Smooth muscle cell (in vitro differentiated cells): ENCODE measurements at regions not wholly inside any gene's neighbourhood (a gene's known extent, or its start where the extent isn't known, plus 50 kb on each side); places are given as distances from the start of the nearest gene placed in this dataset.

Source experiments
- DNase-seq: peaks from one replicate; lab custom pipeline; 2025; ENCODE audit not compliant: unreplicated experiment; lab: John Stamatoyannopoulos, UW
- H2AFZ ChIP-seq: fragments of 200-600 bp; sonication (generic); 2 replicates; pipeline ENCODE4 v1.6.0; 2016; ENCODE audit warnings: antibody characterized with exemption, low read depth, mild to moderate bottlenecking
- H3F3A ChIP-seq: fragments of 200-600 bp; sonication (generic); 2 replicates; pipeline ENCODE4 v1.6.0; 2017; ENCODE audit warnings: antibody characterized with exemption, low read depth
- H3K27ac ChIP-seq: fragments of 200-600 bp; sonication (generic); 2 replicates; pipeline ENCODE4 v1.5.1; 2016; ENCODE audit warnings: low read depth, mild to moderate bottlenecking
- H3K27me3 ChIP-seq: fragments of 200-600 bp; sonication (generic); 2 replicates; pipeline ENCODE4 v1.6.1; 2016; ENCODE audit warnings: low read depth, mild to moderate bottlenecking
- H3K36me3 ChIP-seq: fragments of 200-600 bp; sonication (generic); 2 replicates; pipeline ENCODE4 v1.5.1; 2016; ENCODE audit warnings: low read depth
- H3K4me1 ChIP-seq: fragments of 200-600 bp; sonication (generic); 2 replicates; pipeline ENCODE4 v1.5.1; 2016; ENCODE audit warnings: low read depth
- H3K4me2 ChIP-seq: fragments of 200-600 bp; sonication (generic); 2 replicates; pipeline ENCODE4 v1.6.0; 2016; ENCODE audit warnings: mild to moderate bottlenecking
- H3K4me3 ChIP-seq: fragments of 200-600 bp; sonication (generic); 2 replicates; pipeline ENCODE4 v1.5.1; 2016; ENCODE audit warnings: mild to moderate bottlenecking
- H3K79me2 ChIP-seq: fragments of 200-600 bp; sonication (generic); 2 replicates; pipeline ENCODE4 v1.6.0; 2016; ENCODE audit warnings: low read depth, mild to moderate bottlenecking
- H3K9ac ChIP-seq: fragments of 200-600 bp; sonication (generic); 2 replicates; pipeline ENCODE4 v1.6.0; 2016; ENCODE audit warnings: low read depth
- H3K9me3 ChIP-seq: fragments of 200-600 bp; sonication (generic); replicated peaks from 2 replicates; pipeline ENCODE4 v1.5.1; 2016; ENCODE audit warnings: low read depth
- H4K20me1 ChIP-seq: fragments of 200-600 bp; sonication (generic); 2 replicates; pipeline ENCODE4 v1.6.0; 2016; ENCODE audit warnings: low read depth
- WGBS: methylation state at CpG from one replicate; pipeline ENCODE4 v1.1.7; 2016; ENCODE audit warnings: low lambda C conversion rate; 5-methylcytosine and 5-hydroxymethylcytosine counted together
- TF ChIP-seq, protein P1 (sequence below): fragments of 200-600 bp; sonication (generic); IDR thresholded peaks from 2 replicates; pipeline ENCODE4 v1.5.1; 2017; ENCODE audit warnings: borderline replicate concordance, mild to moderate bottlenecking, antibody characterized with exemption; ENCODE audit not compliant: insufficient read depth, poor library complexity, severe bottlenecking

DNA sequence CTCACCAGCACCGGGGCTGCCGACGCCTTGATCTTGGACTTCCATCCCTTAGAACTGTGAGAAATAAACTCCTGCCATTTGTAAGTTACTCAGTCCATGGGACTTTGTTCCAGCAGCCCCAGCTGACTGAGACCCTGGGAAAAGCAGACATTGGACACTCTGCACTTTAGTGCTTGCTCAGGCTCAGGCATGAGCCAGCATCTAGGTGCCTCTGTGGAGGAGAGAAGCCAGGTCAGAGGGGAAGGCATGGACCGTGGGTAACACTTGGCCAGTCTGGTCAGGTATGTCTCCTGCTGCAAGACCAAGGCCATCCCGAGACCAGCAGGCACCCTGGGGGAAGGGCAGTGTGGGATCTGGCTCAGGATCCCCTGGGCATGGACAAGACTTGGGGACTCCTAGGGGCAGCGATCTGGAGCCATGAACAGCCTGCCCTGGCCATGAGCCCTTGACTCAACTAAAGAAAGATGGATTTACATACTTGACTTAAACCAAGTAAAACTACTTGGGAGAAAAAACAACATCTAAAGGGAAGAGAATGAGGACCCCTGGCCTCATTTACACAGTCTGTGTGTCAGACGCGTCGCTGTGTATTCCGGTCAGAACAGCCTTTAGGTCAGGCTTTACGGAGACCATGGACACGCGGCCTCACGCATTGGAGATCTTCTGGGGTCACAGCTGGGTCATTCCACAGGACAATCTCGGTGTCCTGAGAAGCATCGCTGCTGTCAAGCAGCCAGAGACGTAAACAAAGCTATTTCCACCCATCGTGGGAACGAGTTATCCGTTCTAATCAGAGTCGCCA is 497.1 kb downstream of the BRD1 start:
- H3K36me3 ChIP-seq: no peaks in the 10 kb centered on the region
- no peaks in the 10 kb centered on the region for H3K79me2 ChIP-seq
- H3K4me3 ChIP-seq: no peak overlapping the region
- 90% methylated on average over 21 of the region's 21 CpGs for WGBS
- peaks cover 2% of the 10 kb centered on the region for H3K27me3 ChIP-seq
- TF ChIP-seq, protein P1, sequence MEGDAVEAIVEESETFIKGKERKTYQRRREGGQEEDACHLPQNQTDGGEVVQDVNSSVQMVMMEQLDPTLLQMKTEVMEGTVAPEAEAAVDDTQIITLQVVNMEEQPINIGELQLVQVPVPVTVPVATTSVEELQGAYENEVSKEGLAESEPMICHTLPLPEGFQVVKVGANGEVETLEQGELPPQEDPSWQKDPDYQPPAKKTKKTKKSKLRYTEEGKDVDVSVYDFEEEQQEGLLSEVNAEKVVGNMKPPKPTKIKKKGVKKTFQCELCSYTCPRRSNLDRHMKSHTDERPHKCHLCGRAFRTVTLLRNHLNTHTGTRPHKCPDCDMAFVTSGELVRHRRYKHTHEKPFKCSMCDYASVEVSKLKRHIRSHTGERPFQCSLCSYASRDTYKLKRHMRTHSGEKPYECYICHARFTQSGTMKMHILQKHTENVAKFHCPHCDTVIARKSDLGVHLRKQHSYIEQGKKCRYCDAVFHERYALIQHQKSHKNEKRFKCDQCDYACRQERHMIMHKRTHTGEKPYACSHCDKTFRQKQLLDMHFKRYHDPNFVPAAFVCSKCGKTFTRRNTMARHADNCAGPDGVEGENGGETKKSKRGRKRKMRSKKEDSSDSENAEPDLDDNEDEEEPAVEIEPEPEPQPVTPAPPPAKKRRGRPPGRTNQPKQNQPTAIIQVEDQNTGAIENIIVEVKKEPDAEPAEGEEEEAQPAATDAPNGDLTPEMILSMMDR: no peak
- no peaks in the 10 kb centered on the region for H4K20me1 ChIP-seq
- DNase-seq: no peak
- no peak overlapping the region for H3K9ac ChIP-seq
- H3K4me1 ChIP-seq: no peaks in the 10 kb centered on the region
- H3K9me3 ChIP-seq: no peaks in the 10 kb centered on the region
- H3F3A ChIP-seq: no peaks in the 10 kb centered on the region
- no peak overlapping the region for H3K27ac ChIP-seq
- H2AFZ ChIP-seq: no peak overlapping the region
- no peak overlapping the region for H3K4me2 ChIP-seq

DNA sequence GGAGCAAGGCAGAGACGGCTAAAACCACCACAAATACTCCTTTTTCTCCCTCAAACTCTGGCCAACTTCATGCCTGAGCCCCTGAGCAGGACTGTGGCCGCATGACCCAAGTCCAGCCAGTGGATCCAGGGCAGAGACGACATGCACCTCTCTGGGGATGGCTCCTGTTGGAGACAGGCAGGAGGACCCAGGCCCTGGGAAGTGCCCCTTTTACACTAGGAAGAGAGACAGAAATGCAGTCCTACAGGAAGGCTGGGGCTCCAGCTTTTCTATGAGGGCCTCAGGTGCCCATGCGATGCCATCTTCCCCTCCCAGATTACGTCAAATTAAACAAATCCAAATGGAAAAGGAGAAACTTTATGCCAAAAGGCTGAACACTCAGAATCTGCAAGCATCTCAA is 498.0 kb downstream of the BRD1 start:
- Histone ChIP-seq H3K27ac (no peak overlapping the region), H3K27me3 (peaks cover 2% of the 10 kb centered on the region), H2AFZ (no peak overlapping the region), H3F3A (no peaks in the 10 kb centered on the region), H3K4me3 (no peak overlapping the region), H3K9ac (no peak overlapping the region), H3K4me1 (no peaks in the 10 kb centered on the region), H3K79me2 (no peaks in the 10 kb centered on the region), H3K4me2 (no peak overlapping the region), H4K20me1 (no peaks in the 10 kb centered on the region), H3K9me3 (no peaks in the 10 kb centered on the region), H3K36me3 (no peaks in the 10 kb centered on the region)
- 86% methylated on average over 5 of the region's 5 CpGs for WGBS
- TF ChIP-seq, protein P1: no peak
- no peak for DNase-seq

DNA sequence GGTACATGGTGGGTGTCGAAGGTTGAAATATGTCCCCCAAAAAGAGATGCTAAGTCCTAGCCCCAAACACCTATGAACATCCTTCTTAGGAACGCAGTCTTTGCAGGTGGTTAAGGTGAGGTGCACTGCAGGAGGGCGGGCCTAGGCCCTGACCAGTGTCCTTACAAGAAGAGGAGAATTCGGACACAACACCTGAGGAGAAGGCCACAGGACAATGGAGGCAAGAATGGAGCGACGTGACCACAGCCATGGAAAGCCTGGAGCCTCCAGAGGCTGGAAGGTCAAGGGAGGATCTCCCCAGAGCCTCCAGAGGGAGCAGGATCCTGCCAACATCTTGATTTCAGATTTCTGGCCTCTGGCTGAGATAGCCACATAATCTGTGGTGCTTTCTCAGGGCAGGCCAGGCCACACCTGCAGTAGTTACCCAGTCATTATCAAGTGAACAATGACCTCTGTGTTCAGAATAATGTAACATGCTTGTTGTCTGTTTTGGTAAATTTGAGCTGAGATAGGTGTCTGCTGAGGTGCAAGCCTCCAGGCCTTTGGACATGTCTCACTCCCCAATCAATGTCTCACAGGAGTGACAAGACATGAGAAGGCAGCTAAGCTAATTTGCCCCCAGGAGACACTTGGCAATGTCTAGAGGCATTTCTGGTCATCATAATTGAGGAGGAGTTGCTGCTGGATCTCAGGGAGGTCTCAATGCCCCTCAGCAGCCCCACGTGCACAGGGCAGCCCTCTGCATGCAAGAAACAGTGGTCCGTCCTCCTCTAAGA is 498.9 kb downstream of the BRD1 start:
- Histone ChIP-seq H3K27ac (no peak overlapping the region), H3K27me3 (peaks cover 2% of the 10 kb centered on the region), H3K4me2 (no peak overlapping the region), H3K36me3 (no peaks in the 10 kb centered on the region), H2AFZ (no peak overlapping the region), H3K4me3 (no peak overlapping the region), H3K79me2 (no peaks in the 10 kb centered on the region), H4K20me1 (no peaks in the 10 kb centered on the region), H3K9me3 (no peaks in the 10 kb centered on the region), H3K4me1 (no peaks in the 10 kb centered on the region), H3F3A (no peaks in the 10 kb centered on the region), H3K9ac (no peak overlapping the region)
- no peak for DNase-seq
- 89% methylated on average over 8 of the region's 8 CpGs for WGBS
- TF ChIP-seq, protein P1: no peak

DNA sequence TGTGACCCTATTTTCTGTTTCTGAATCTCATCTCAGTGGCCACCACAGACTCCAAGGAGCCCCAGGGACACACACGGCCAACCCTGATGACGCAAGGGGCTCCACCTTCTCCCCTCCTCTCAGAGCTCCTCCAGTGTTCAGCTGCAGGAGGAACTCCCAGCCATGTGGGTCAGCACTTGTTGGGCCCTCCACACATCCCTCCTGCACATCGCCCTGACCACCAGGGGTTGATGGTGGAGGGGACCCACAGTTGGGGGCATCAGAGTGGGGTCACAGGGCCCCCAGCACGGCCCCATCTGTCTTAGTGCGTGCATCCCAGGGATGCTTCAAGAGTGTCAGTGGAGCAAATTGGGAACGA is 499.6 kb downstream of the BRD1 start:
- H3K4me2 ChIP-seq: no peak overlapping the region
- no peaks in the 10 kb centered on the region for H3K36me3 ChIP-seq
- DNase-seq: no peak
- H2AFZ ChIP-seq: no peak overlapping the region
- no peak overlapping the region for H3K4me3 ChIP-seq
- H3K79me2 ChIP-seq: no peaks in the 10 kb centered on the region
- H3K27me3 ChIP-seq: peaks cover 2% of the 10 kb centered on the region
- no peaks in the 10 kb centered on the region for H3K4me1 ChIP-seq
- no peak overlapping the region for H3K27ac ChIP-seq
- H3K9me3 ChIP-seq: no peaks in the 10 kb centered on the region
- no peaks in the 10 kb centered on the region for H4K20me1 ChIP-seq
- no peaks in the 10 kb centered on the region for H3F3A ChIP-seq
- 89% methylated on average over 6 of the region's 6 CpGs for WGBS
- no peak overlapping the region for H3K9ac ChIP-seq
- TF ChIP-seq, protein P1: no peak
